ENCODE measurements at regions not wholly inside any gene's neighbourhood (a gene's known extent, or its start where the extent isn't known, plus 50 kb on each side); places are given as distances from the start of the nearest gene placed in this dataset.

- no peaks in the 10 kb centered on the region for H3K9me3 Mint-ChIP-seq (ENCODE audit: unreplicated experiment)
- peaks cover 4% of the 10 kb centered on the region for H3K4me1 Mint-ChIP-seq (ENCODE audit: unreplicated experiment)
- no peak overlapping the region for H3K27ac Mint-ChIP-seq (ENCODE audit: unreplicated experiment)
- peak; percentile 66 for TF ChIP-seq CTCF (IDR thresholded peaks at IDR 0.05; ENCODE audit: unreplicated experiment)
- no peak overlapping the region for H3K4me3 Mint-ChIP-seq (ENCODE audit: unreplicated experiment)
- peaks cover 4% of the 10 kb centered on the region for H3K36me3 Mint-ChIP-seq (ENCODE audit: low read depth, unreplicated experiment)
- DNase-seq (ENCODE audit: low spot score), result no peak
- H3K27me3 Mint-ChIP-seq (ENCODE audit: unreplicated experiment), result no peaks in the 10 kb centered on the region
Measured at GRCh38 chr11:18844753-18845367, 53.3 kb upstream of the PTPN5 start.

All from endothelial cell (in vitro differentiated cells).